Kidney epithelial cell (primary cell): ENCODE measurements at regions not wholly inside any gene's neighbourhood (a gene's known extent, or its start where the extent isn't known, plus 50 kb on each side); places are given as distances from the start of the nearest gene placed in this dataset.

Experiments used
- DNase-seq: peaks from one replicate; pipeline ENCODE4 v3.0.0-alpha.2; 2010; ENCODE audit warnings: low read depth
- H3K27me3 ChIP-seq: 2 replicates; pipeline ENCODE4 v1.6.0; 2011; ENCODE audit warnings: low read length; ENCODE audit not compliant: control insufficient read depth, insufficient read depth
- H3K36me3 ChIP-seq: 2 replicates; pipeline ENCODE4 v1.5.1; 2011; ENCODE audit warnings: low read length; ENCODE audit not compliant: control insufficient read depth, insufficient read depth
- H3K4me3 ChIP-seq: 2 replicates; pipeline ENCODE4 v1.5.1; 2011; ENCODE audit warnings: low read depth, mild to moderate bottlenecking, control low read depth, low read length
- TF ChIP-seq, protein P1 (sequence below): IDR thresholded peaks from 2 replicates; pipeline ENCODE4 v1.5.1; 2011; ENCODE audit warnings: mild to moderate bottlenecking, moderate library complexity, low read length, control low read depth, inconsistent platforms; ENCODE audit not compliant: insufficient read depth, poor library complexity, severe bottlenecking

DNA sequence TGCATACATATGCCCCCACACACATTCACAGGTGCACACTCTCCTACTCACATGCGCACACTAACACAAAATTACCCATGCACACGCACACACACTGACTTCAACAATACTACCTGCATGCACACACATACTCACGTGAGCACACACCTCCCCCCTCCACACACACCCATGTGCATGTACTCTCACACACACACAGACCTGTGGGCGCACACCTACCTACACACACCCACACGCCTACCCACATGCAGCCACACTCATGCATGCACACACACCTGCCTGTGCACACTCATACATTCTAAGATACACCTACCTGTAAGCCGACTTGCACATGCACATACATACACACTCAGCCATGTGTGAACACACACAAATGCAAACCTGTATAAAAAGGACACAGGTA, 97.3 kb upstream of the GSC start:
- Histone ChIP-seq H3K4me3 (no peak overlapping the region), H3K36me3 (no peaks in the 10 kb centered on the region), H3K27me3 (peaks cover 9% of the 10 kb centered on the region)
- TF ChIP-seq, protein P1, sequence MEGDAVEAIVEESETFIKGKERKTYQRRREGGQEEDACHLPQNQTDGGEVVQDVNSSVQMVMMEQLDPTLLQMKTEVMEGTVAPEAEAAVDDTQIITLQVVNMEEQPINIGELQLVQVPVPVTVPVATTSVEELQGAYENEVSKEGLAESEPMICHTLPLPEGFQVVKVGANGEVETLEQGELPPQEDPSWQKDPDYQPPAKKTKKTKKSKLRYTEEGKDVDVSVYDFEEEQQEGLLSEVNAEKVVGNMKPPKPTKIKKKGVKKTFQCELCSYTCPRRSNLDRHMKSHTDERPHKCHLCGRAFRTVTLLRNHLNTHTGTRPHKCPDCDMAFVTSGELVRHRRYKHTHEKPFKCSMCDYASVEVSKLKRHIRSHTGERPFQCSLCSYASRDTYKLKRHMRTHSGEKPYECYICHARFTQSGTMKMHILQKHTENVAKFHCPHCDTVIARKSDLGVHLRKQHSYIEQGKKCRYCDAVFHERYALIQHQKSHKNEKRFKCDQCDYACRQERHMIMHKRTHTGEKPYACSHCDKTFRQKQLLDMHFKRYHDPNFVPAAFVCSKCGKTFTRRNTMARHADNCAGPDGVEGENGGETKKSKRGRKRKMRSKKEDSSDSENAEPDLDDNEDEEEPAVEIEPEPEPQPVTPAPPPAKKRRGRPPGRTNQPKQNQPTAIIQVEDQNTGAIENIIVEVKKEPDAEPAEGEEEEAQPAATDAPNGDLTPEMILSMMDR, result no peak
- no peak for DNase-seq

DNA sequence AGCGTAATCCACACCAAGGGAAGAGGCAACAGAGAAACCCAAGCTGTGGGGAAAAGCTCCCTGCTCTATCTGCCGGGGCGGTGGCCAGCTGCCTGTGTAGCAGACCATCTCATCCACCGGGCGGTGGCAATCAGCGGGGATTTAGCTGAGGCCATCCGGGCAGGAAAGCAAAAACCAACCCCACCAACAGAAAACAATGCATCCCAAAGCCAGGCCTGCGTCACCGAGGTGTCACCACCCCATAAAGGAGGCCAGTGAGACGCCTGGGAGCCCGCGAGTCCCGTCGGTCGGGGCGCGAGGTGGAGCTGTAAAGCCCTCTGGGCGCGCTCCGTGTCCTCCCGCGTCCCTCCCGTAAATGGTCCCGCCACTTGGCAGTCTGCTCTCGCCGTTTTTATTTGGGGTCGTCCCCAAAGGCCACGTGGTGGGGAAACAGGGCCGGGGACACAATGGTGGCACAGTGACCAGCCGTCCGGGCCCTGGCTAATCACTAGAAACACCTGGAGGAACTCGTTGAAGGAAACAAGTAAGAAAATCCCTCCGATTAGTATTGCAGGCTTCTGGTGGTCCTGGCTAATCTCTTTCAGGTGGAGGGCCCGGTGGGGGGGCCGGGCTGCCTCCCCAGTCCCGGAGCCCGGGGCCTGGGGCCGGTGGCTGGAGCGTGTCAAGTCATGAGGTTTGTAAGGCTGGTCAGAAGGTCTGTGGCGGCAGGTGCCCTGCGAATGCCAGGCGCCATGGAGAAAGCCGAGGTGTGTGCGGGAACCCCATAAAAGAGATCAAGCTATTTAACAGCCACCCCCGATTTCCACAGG, 94.7 kb upstream of the GSC start:
- H3K36me3 ChIP-seq, result no peaks in the 10 kb centered on the region
- TF ChIP-seq, protein P1, result no peak
- no peak for DNase-seq
- H3K4me3 ChIP-seq, result no peak overlapping the region
- H3K27me3 ChIP-seq, result peaks cover 11% of the 10 kb centered on the region

DNA sequence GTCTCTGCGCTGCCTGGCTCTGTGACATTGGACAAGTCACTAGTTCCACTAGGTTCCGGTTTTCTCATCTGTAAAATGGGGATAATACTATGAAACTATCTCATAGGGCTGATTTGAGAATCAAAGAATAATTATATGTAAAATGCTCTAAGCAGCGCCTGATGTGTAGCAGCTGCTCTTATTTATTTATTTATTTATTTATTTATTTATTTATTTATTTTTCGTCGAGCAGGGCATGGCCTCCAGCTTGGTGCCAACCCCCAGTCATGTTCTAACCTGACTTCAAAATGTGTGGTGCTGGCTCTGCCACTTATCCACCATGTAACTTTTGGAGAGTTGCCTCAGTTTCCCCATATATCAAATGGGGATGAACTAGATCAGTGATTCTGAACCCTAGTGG, 93.5 kb upstream of the GSC start:
- Histone ChIP-seq H3K27me3 (peaks cover 11% of the 10 kb centered on the region), H3K36me3 (no peaks in the 10 kb centered on the region), H3K4me3 (no peak overlapping the region)
- TF ChIP-seq, protein P1, result no peak
- DNase-seq, result no peak

DNA sequence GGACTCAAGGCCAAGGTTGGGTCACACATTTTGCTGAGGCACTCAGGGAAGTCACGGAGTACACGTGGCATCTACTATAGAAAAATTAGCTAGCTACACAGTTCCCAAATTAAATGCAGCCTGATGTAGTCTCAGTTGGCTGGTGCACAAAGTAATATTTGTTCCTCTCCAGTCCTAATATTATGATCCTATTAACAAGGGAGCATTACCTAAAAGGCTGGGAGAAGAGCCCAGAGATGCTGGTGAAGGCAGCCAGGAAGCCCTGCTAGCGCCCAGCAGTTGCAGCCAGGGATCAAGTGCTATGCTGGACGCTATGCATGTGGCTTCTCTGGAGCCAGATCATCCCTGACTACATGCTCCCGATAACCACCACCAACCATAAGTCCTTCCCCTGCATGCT, 88.0 kb upstream of the GSC start:
- TF ChIP-seq, protein P1, result no peak
- Histone ChIP-seq H3K4me3 (no peak overlapping the region), H3K36me3 (no peaks in the 10 kb centered on the region), H3K27me3 (peaks cover 2% of the 10 kb centered on the region)
- no peak for DNase-seq

DNA sequence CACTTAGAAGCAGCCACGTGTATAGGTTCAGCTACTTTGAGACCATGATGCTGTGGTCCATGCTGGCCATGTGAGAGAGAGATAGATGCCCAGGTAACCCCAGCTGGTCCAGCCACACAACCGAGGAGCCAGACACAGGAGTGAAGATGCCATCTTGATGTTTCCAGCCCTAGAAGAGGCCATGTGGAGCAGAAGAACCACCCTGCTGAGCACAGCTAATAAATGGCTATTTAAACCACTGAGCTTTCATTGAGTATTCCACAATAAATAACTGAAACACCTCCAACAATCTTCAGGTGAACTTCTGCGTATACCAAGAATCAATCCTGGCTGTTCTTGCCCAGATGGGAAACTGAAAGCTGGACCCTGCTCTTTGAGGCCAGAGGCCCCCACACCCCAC, 84.0 kb upstream of the GSC start:
- TF ChIP-seq, protein P1, result no peak
- Histone ChIP-seq H3K36me3 (no peaks in the 10 kb centered on the region), H3K4me3 (no peak overlapping the region), H3K27me3 (no peaks in the 10 kb centered on the region)
- DNase-seq, result no peak
